ENCODE measurements at regions not wholly inside any gene's neighbourhood (a gene's known extent, or its start where the extent isn't known, plus 50 kb on each side); places are given as distances from the start of the nearest gene placed in this dataset.

DNA sequence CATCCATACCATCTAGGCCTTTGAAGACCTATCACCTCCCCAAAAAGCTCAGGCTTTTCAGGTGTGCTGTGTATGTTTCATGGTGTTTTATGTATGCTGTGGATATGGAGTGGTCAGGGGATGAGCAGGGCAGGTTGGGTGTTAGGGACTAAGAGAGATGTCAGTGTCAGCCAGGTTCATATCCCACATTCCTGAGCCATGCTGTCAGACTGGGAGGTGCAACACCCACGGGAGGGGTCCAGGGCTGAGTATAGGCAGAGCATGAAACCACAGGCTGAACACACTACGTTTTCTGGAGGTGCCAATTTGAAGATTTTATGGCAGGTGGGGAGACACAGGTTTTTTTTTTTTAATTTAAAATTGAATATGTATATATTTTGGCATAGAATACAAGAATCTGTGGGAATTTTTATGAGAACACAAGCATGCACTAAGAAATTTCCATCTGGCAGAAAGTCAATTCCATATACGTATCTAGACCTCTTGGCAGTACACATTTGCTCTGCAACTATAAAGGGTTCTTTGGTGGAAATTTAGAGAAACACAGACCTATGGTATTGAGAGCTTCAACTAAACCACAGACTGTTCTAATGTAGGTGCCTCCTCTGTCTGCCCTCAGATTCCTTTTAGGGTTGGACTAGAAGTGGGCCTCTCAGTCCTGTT, 101.9 kb upstream of the RNU6-1 start:
- ATAC-seq (ENCODE audit: low read depth in 2 of 2) (no peak), DNase-seq (no peak)
- no peaks in the 10 kb centered on the region for H3K27me3 ChIP-seq (ENCODE audit: control insufficient read depth, insufficient read depth, low read length)
- peaks cover 0 to 6% (median 2%) of the 10 kb centered on the region in 4 donors for H3K4me1 Mint-ChIP-seq
- H3K27me3 Mint-ChIP-seq: peaks cover 6% of the 10 kb centered on the region
- H3K4me1 ChIP-seq (ENCODE audit: control insufficient read depth, insufficient read depth, low read length, poor library complexity, severe bottlenecking): no peaks in the 10 kb centered on the region
- H3K27ac ChIP-seq (ENCODE audit: insufficient read depth, low read length, poor library complexity, severe bottlenecking): no peak overlapping the region
- H3K9me3 Mint-ChIP-seq: peaks cover 0 to 3% (median 0%) of the 10 kb centered on the region in 7 donors
- no peak overlapping the region for H3K27ac Mint-ChIP-seq
- H3K4me3 Mint-ChIP-seq: no peak overlapping the region
- no peaks in the 10 kb centered on the region for H3K9me3 ChIP-seq (ENCODE audit: control insufficient read depth in 2 of 2, low read length in 2 of 2)
- H3K36me3 ChIP-seq (ENCODE audit: control insufficient read depth, insufficient read depth, low read length): no peaks in the 10 kb centered on the region
- no peak overlapping the region for H3K4me3 ChIP-seq (ENCODE audit: low read depth, low read length)
- H3K36me3 Mint-ChIP-seq: no peaks in the 10 kb centered on the region

DNA sequence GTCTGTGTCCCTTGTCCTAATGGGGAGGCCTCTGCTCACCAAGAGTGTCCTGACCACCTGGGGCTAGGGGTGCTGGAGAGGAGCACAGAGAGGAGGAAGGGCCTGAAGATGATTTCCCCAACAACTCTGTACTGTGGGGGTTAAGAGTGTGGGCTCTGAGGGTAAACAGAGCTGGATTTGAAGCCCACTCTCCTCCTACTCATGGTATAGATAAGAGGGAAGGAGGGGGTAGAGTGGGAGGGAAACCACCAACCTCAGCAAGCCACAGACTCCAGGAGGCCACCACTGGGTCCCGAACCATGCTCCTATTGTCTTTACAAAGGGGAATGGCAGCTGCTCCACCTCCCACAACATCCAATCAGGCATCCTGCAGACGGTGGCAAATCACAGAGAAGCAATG, 103.6 kb upstream of the RNU6-1 start:
- DNase-seq (no peak), ATAC-seq (ENCODE audit: low read depth in 2 of 2) (no peak)
- Histone ChIP-seq H3K4me3 (ENCODE audit: low read depth, low read length) (no peak overlapping the region), H3K27ac (ENCODE audit: insufficient read depth, low read length, poor library complexity, severe bottlenecking) (no peak overlapping the region), H3K27me3 (ENCODE audit: control insufficient read depth, insufficient read depth, low read length) (no peaks in the 10 kb centered on the region), H3K9me3 (ENCODE audit: control insufficient read depth in 2 of 2, low read length in 2 of 2) (no peaks in the 10 kb centered on the region), H3K4me1 (ENCODE audit: control insufficient read depth, insufficient read depth, low read length, poor library complexity, severe bottlenecking) (no peaks in the 10 kb centered on the region), H3K36me3 (ENCODE audit: control insufficient read depth, insufficient read depth, low read length) (no peaks in the 10 kb centered on the region)
- Mint-ChIP-seq H3K27ac (no peak overlapping the region), H3K36me3 (peaks cover 3% of the 10 kb centered on the region), H3K4me1 (peaks cover 0 to 6% (median 2%) of the 10 kb centered on the region in 4 donors), H3K9me3 (peaks cover 0 to 3% (median 0%) of the 10 kb centered on the region in 7 donors), H3K4me3 (no peak overlapping the region), H3K27me3 (peaks cover 10% of the 10 kb centered on the region)

- Mint-ChIP-seq H3K27me3 (peaks cover 10% of the 10 kb centered on the region), H3K27ac (no peak overlapping the region), H3K36me3 (peaks cover 4% of the 10 kb centered on the region), H3K4me1 (peaks cover 0 to 6% (median 2%) of the 10 kb centered on the region in 4 donors), H3K4me3 (no peak overlapping the region), H3K9me3 (peaks cover 0 to 3% (median 0%) of the 10 kb centered on the region in 7 donors)
- Histone ChIP-seq H3K27ac (ENCODE audit: insufficient read depth, low read length, poor library complexity, severe bottlenecking) (no peak overlapping the region), H3K4me3 (ENCODE audit: low read depth, low read length) (no peak overlapping the region), H3K4me1 (ENCODE audit: control insufficient read depth, insufficient read depth, low read length, poor library complexity, severe bottlenecking) (no peaks in the 10 kb centered on the region), H3K9me3 (ENCODE audit: control insufficient read depth in 2 of 2, low read length in 2 of 2) (no peaks in the 10 kb centered on the region), H3K36me3 (ENCODE audit: control insufficient read depth, insufficient read depth, low read length) (no peaks in the 10 kb centered on the region), H3K27me3 (ENCODE audit: control insufficient read depth, insufficient read depth, low read length) (no peaks in the 10 kb centered on the region)
- DNase-seq (no peak), ATAC-seq (ENCODE audit: low read depth in 2 of 2) (no peak)
These were observed 104.3 kb upstream of the RNU6-1 start for GRCh38 chr15:67944010-67944641.

DNA sequence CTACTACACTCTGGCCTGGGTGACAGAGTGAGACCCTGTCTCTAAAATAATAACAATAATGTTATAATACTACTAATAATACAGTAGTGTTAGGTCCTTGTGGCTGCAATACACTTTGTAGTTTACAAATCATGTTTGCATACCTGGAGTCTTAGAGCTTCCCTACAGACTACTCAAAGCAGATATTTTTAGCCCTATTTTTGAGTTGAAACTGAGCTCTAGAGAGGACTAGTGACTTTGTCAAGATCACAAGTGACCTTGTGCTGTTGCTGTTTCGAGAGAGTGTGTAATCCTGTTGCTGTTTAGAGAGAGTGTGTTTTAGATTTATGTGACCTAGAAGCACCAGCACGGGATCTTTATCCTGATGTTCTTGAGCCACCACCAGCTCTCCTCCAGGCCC, 105.3 kb upstream of the RNU6-1 start:
- Histone ChIP-seq H3K4me1 (ENCODE audit: control insufficient read depth, insufficient read depth, low read length, poor library complexity, severe bottlenecking) (no peaks in the 10 kb centered on the region), H3K27me3 (ENCODE audit: control insufficient read depth, insufficient read depth, low read length) (no peaks in the 10 kb centered on the region), H3K36me3 (ENCODE audit: control insufficient read depth, insufficient read depth, low read length) (no peaks in the 10 kb centered on the region), H3K4me3 (ENCODE audit: low read depth, low read length) (no peak overlapping the region), H3K9me3 (ENCODE audit: control insufficient read depth in 2 of 2, low read length in 2 of 2) (no peaks in the 10 kb centered on the region), H3K27ac (ENCODE audit: insufficient read depth, low read length, poor library complexity, severe bottlenecking) (no peak overlapping the region)
- DNase-seq (no peak), ATAC-seq (ENCODE audit: low read depth in 2 of 2) (no peak)
- Mint-ChIP-seq H3K9me3 (peaks cover 0 to 2% (median 0%) of the 10 kb centered on the region in 7 donors), H3K4me1 (peaks cover 0 to 6% (median 2%) of the 10 kb centered on the region in 4 donors), H3K4me3 (no peak overlapping the region), H3K27ac (no peak overlapping the region), H3K27me3 (peaks cover 10% of the 10 kb centered on the region), H3K36me3 (peaks cover 4% of the 10 kb centered on the region)

- Mint-ChIP-seq H3K9me3 (no peaks in the 10 kb centered on the region), H3K4me3 (no peak overlapping the region), H3K27me3 (peaks cover 18% of the 10 kb centered on the region), H3K27ac (peak overlapping the region in 2 of 3 donors; percentile 43 to 66), H3K36me3 (peaks cover 4% of the 10 kb centered on the region), H3K4me1 (peaks cover 0 to 6% (median 2%) of the 10 kb centered on the region in 4 donors)
- DNase-seq (no peak), ATAC-seq (ENCODE audit: low read depth in 2 of 2) (no peak)
- Histone ChIP-seq H3K36me3 (ENCODE audit: control insufficient read depth, insufficient read depth, low read length) (no peaks in the 10 kb centered on the region), H3K27me3 (ENCODE audit: control insufficient read depth, insufficient read depth, low read length) (no peaks in the 10 kb centered on the region), H3K4me1 (ENCODE audit: control insufficient read depth, insufficient read depth, low read length, poor library complexity, severe bottlenecking) (no peaks in the 10 kb centered on the region), H3K4me3 (ENCODE audit: low read depth, low read length) (no peak overlapping the region), H3K9me3 (ENCODE audit: control insufficient read depth in 2 of 2, low read length in 2 of 2) (no peaks in the 10 kb centered on the region), H3K27ac (ENCODE audit: insufficient read depth, low read length, poor library complexity, severe bottlenecking) (no peak overlapping the region)
These were observed 106.3 kb upstream of the RNU6-1 start for GRCh38 chr15:67945951-67946700.

DNA sequence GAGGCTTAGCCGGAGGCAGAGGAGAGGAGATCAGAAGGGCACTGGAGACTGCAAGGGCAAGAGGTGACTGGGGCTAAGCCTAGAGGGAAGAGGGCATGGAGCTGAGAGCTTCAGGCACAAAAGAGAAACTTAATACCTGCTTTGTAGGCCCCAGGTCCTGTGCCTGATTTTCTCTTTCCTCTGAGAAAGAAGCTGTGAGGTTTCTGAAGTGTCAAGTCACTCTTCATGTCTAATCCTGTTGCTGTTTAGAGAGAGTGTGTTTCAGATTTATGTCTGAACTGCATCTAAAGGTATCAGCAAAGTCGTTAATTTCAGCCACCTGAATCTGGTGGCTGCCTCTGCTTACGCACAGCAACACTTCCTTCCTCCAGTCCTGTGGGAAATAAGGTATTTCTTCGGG, 106.9 kb upstream of the RNU6-1 start:
- Mint-ChIP-seq H3K9me3 (no peaks in the 10 kb centered on the region), H3K4me1 (peaks cover 0 to 6% (median 2%) of the 10 kb centered on the region in 4 donors), H3K27ac (peak overlapping the region in 2 of 3 donors; percentile 43 to 66), H3K27me3 (peaks cover 22% of the 10 kb centered on the region), H3K4me3 (no peak overlapping the region), H3K36me3 (peaks cover 4% of the 10 kb centered on the region)
- DNase-seq (no peak), ATAC-seq (ENCODE audit: low read depth in 2 of 2) (no peak)
- H3K4me3 ChIP-seq (ENCODE audit: low read depth, low read length): no peak overlapping the region
- peaks cover 1% of the 10 kb centered on the region for H3K27me3 ChIP-seq (ENCODE audit: control insufficient read depth, insufficient read depth, low read length)
- H3K9me3 ChIP-seq (ENCODE audit: control insufficient read depth in 2 of 2, low read length in 2 of 2): no peaks in the 10 kb centered on the region
- H3K4me1 ChIP-seq (ENCODE audit: control insufficient read depth, insufficient read depth, low read length, poor library complexity, severe bottlenecking): no peaks in the 10 kb centered on the region
- H3K36me3 ChIP-seq (ENCODE audit: control insufficient read depth, insufficient read depth, low read length): no peaks in the 10 kb centered on the region
- H3K27ac ChIP-seq (ENCODE audit: insufficient read depth, low read length, poor library complexity, severe bottlenecking): no peak overlapping the region

DNA sequence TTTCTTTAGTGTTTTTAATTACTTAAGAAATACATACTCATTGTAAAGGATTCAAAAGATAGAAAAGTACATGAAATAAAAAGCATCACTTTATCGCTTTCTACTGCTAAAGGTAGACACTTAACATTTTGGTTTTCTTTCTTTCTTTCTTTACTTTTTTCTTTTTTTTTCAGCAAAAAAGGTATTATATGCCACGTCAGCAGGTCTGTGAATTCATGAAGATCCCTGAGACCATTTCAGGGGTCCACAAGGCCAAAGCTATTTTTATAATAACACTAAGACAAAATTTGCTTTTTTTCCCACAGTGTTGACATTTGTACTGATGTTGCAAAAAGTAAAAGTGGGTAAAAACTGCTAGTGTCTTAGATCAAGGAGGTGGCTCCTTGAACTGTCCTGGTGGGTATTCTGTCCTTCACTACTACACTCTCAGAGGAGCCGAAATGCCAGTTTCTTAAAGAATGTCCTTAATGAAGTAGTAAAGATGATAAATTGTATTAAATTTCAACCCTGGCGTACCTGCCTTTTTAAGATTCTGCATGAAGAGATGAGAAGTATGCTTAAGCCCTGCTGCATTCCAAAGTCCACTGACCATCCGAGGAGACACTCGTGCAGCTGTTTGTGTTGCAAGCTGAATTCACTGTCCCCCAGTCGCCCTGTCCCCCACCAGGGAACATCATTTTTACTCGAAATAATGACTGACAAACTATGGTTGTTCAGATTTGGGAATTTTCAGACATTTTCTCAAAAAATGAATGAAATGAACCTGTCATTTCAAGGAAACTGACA, 106.7 kb upstream of the PIAS1 start:
- Histone ChIP-seq H3K4me3 (ENCODE audit: low read depth, low read length) (no peak overlapping the region), H3K27ac (ENCODE audit: insufficient read depth, low read length, poor library complexity, severe bottlenecking) (no peak overlapping the region), H3K36me3 (ENCODE audit: control insufficient read depth, insufficient read depth, low read length) (no peaks in the 10 kb centered on the region), H3K9me3 (ENCODE audit: control insufficient read depth in 2 of 2, low read length in 2 of 2) (no peaks in the 10 kb centered on the region), H3K4me1 (ENCODE audit: control insufficient read depth, insufficient read depth, low read length, poor library complexity, severe bottlenecking) (no peaks in the 10 kb centered on the region), H3K27me3 (ENCODE audit: control insufficient read depth, insufficient read depth, low read length) (peaks cover 2% of the 10 kb centered on the region)
- Mint-ChIP-seq H3K4me1 (peaks cover 0 to 6% (median 2%) of the 10 kb centered on the region in 4 donors), H3K27ac (peak overlapping the region in 1 of 3 donors; percentile 43), H3K36me3 (peaks cover 4% of the 10 kb centered on the region), H3K27me3 (peaks cover 27% of the 10 kb centered on the region), H3K9me3 (no peaks in the 10 kb centered on the region), H3K4me3 (no peak overlapping the region)
- no peak for DNase-seq
- ATAC-seq (ENCODE audit: low read depth in 2 of 2): no peak
